ENCODE measurements at regions not wholly inside any gene's neighbourhood (a gene's known extent, or its start where the extent isn't known, plus 50 kb on each side); places are given as distances from the start of the nearest gene placed in this dataset.

DNA sequence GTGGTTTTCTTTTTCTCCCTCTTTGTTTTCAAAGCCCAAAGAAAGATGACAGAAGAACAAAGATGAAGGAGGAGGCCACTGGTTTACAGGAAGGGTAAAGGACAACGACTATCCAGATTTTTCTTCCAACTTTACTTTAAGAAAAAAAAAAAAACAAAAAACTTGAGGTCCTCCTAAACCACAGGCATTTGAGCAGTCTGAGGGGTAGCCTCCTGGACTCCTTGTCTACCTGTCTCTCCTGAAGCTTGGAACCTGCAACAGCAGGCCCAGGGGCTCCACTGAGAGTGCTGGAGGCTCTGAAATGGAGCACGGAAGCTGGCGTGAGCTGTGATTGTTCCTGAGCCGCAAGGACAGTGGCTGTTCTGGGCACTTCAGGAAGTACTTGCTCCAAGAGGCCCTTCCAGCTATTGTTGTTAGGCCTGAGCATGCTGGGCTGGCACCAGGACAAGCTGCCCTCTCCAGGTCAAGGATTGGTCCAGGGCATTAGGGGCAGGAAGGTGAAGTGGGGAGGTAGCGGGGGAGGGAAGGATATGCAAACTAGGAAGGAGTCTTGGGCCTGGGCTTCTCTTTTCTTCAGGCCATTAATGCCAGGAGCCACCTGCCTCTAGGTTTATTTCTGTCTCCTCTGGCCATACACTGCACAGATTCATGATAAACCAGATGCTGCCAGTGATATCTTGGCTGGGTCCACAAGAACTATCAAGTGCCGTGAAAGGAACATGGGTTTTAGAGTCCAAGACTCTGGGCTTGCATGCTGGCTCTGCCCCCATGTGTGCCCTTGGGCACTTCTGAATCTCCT is 147.3 kb downstream of the CCDC34 start:
- DNase-seq (ENCODE audit: low read depth): no peak

- no peak for DNase-seq (ENCODE audit: low read depth)
These were observed 148.3 kb downstream of the CCDC34 start for GRCh38 chr11:27214713-27215112.

DNA sequence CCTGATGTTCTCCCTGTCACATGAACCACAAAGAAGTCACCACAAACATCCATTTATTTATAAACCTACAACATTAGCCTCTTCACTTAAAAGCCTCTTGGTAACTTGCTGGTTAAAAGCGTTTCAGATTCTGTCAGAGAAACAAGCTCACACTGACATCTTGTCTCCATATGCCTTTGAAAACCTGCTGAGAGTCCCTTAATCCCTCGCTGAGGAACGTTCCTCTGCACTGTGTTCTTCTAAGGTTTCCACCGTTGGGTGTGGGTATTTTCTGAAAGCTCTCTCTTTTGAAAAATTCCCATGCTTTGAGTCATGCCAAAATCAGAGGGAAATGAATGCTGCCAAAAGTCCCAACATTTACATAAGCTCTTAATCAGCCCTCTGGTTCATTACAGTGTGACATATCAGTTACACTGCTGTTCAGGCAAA is 149.8 kb downstream of the CCDC34 start:
- DNase-seq (ENCODE audit: low read depth): peak; percentile 80

DNA sequence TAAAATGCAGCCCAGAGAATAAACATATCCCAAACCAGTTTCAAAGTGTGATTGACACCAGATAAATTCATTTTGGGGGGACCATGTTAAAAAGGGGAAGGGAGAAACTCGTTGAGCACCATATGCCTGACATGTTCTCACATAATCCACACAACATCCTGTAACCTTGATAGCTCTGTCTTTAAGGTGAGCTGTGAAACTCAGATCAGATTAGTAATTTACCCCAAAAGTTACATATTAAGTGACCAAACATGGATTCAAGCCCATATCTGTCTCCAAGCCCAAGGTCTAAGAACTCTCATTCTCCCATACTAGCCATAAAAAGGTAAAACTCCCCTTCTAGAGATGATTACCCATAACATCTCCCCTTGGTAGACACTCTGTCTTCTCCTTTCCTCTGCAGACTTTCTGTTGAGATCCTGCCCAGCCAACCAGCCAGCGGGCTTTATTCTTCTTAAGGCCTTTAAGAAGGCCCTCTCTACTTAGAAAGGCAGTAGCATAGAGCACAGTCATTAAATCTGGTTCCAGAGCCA is 150.7 kb downstream of the CCDC34 start:
- DNase-seq (ENCODE audit: low read depth): no peak

DNA sequence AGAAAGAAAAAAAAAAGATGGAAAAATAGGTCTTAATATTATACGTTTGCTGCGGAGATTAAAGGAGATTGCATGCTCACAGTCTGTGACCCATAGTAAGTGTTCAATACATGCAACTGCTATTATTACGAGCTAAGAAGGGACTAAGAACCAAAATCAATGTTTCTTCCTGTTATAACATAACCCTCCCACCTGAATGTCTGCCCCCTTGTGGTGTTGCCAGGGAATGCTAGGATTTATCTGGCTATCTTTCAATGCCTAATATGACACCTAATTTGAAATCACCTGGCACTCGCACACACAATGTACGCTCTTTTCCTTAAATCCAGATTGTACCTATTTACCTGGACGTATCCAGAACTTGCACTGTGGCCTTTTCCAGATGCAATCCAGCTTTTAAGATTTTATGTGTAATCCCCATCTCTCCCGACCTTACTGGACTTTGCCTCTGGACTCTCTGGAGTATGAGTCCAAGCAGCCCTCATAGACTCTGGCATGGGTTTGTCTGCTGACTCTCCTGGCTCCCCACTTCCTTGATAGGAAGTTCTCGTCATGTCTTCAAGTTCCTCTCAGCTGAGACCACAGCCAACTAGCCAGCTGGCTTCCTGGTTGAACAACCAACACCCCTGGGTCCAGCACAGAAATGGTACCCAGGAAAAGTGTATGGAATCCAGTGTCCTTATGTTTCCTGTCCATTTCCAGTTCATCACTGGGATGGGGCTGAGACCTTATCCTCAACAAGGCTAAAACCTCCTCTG is 151.5 kb downstream of the CCDC34 start:
- DNase-seq (ENCODE audit: low read depth): no peak

DNA sequence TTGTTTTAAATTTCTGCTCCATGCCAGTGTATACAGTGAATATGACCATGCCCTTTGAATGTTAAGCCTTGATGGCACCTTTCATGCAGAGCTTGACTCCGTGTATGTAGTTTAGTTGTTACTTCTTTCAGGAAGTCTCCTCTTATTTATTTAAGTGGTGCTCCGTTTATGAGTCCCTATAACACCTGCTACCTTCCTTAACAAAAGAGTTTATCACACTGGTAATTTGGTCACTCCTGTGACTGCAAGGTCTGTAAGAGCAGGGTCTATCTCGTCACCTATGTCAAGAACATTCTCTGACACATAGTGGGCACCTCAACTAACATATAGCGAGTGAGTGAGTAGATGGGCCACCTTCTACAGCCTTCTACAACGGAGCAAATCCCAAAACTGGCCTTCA is 152.5 kb downstream of the CCDC34 start:
- DNase-seq (ENCODE audit: low read depth): no peak

- DNase-seq (ENCODE audit: low read depth): peak; percentile 92
These were observed 153.4 kb downstream of the CCDC34 start for GRCh38 chr11:27209562-27210005.

- no peak for DNase-seq (ENCODE audit: low read depth)
These were observed 154.2 kb downstream of the CCDC34 start for GRCh38 chr11:27208846-27209245.

- DNase-seq (ENCODE audit: low read depth): peak; percentile 64
These were observed 155.9 kb downstream of the CCDC34 start for GRCh38 chr11:27207025-27207650.

- no peak for DNase-seq (ENCODE audit: low read depth)
These were observed 157.0 kb downstream of the CCDC34 start for GRCh38 chr11:27205779-27206570.

- no peak for DNase-seq (ENCODE audit: low read depth)
These were observed 157.8 kb downstream of the CCDC34 start for GRCh38 chr11:27205250-27205649.

- DNase-seq (ENCODE audit: low read depth): no peak
These were observed 158.5 kb downstream of the CCDC34 start for GRCh38 chr11:27204529-27204928.

GRCh38 chr11:27203077-27203647 is 159.9 kb downstream of the CCDC34 start:
- no peak for DNase-seq (ENCODE audit: low read depth)

DNA sequence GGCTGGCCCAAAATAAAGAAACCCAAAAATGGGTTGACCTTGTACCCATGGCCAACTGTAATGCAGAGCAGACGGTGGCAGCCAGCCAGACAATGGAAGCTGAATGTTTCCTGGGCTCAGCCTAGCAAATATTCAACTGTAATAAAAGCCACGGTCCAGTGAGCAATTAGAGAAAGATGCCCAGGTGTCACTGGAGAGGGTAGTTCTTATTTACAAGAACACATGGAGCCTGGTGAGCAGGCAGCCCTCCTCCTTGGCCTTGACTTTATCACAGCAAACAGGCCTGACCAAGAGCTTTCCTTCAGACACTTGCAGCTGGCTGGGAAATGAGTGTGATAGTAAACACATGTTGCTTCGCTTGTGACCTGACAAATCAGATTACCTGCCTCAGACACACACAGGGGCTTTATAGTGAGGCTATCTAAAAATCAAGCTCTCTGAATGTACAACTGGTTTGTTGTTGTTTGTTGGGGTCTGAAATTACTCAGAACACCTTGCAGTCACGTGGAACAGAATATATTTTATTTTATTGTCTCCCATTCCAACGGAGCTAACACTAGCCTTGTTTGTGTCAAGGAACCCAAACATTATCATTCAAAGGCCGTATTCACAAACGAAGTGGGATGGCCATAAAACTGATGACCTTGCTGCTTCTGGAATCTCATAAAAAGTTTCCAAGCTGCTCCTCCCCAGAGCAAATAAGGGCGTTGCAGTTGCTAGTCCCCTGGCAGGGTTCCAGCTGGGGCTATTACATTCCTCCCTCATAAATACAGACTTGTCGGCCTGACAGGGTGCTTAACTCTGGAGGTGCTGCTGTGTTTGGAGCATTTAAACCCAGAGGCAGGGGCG is 161.1 kb downstream of the BBOX1 start:
- peak; percentile 94 for DNase-seq (ENCODE audit: low read depth)

GRCh38 chr11:27200779-27201453 is 160.3 kb downstream of the BBOX1 start:
- DNase-seq (ENCODE audit: low read depth): no peak

GRCh38 chr11:27196203-27196897 is 155.7 kb downstream of the BBOX1 start:
- no peak for DNase-seq (ENCODE audit: low read depth)

DNA sequence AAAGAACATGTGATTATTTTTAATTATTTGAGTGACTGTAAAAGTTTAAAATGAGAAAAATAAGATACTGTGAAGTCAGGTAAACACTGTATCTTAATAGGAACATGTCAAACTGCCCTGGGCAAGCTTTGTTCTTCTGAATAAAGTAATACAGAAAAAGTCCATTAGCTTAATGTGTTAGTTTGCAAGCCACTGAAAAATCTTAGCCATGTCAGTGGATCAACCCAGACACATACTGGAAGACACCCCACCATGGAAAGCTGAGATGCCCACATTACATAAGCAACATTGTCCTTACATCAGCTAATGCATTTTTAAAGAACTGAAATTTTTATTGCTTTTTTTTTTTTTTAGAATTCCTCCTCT is 155.2 kb downstream of the BBOX1 start:
- no peak for DNase-seq (ENCODE audit: low read depth)

GRCh38 chr11:27194976-27195375 is 154.4 kb downstream of the BBOX1 start:
- DNase-seq (ENCODE audit: low read depth): no peak

All from myocyte (in vitro differentiated cells).